Type B pancreatic cell (in vitro differentiated cells): ENCODE measurements at regions not wholly inside any gene's neighbourhood (a gene's known extent, or its start where the extent isn't known, plus 50 kb on each side); places are given as distances from the start of the nearest gene placed in this dataset.

Experiments
- DNase-seq: peaks from one replicate; pipeline ENCODE4 v3.0.0; 2021; ENCODE audit warnings: mixed read lengths; ENCODE audit not compliant: unreplicated experiment; ENCODE audit errors: extremely low spot score
- H3K27ac Mint-ChIP-seq: 2 replicates; pipeline ENCODE4 v1.8.0; 2021; ENCODE audit warnings: mild to moderate bottlenecking, mixed read lengths
- H3K27me3 Mint-ChIP-seq: 2 replicates; pipeline ENCODE4 v1.8.0; 2021; ENCODE audit warnings: mixed read lengths
- H3K36me3 Mint-ChIP-seq: 2 replicates; pipeline ENCODE4 v1.8.0; 2021; ENCODE audit warnings: mixed read lengths
- H3K4me1 Mint-ChIP-seq: one replicate; pipeline ENCODE4 v1.8.0; 2021; ENCODE audit warnings: mixed read lengths; ENCODE audit not compliant: unreplicated experiment
- H3K4me3 Mint-ChIP-seq: 2 replicates; pipeline ENCODE4 v1.8.0; 2021; ENCODE audit warnings: mild to moderate bottlenecking, mixed read lengths
- H3K9me3 Mint-ChIP-seq: 2 replicates; pipeline ENCODE4 v1.8.0; 2021; ENCODE audit warnings: mixed read lengths
- TF ChIP-seq, protein P1 (sequence below): fragments of 200-600 bp; sonication (generic); conservative IDR thresholded peaks from 2 replicates; pipeline ENCODE4 v1.5.0; 2021; ENCODE audit warnings: antibody characterized with exemption, mild to moderate bottlenecking

DNA sequence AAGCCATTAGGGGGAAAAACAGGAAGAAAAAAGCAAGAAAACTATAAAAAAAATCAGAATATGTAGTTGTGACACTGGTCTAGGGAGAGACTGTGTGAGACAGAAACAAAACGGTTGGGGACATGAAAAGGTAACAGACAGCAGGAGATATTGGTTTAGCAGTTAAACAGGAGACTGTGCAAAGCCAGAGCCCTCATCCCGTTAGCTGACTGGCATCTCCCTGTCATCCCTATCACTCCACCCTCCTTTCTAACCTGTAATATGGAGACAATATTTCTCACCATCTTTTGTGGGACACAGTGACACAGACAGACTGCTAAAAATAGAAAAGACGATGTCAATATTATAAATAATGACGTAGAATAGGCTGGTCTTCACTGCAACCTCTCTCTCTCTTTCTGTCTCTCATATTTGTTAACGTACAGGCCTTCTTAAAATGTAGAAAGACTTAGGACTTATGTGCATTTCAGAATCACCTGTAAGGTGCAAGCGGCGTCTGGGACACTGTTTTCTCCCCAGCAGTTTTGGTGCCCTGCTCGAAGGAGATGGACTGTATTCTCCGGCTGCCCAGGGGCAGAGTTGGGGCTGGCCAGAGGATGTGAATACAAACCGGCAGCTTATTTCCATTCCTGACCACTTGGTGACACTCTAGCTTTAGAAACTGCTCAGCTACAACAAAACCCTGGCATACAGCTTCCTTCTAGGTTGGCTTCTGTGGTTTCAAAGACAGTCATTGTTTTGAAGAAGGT lies 190.6 kb downstream of the MAT2B start:
- Mint-ChIP-seq H3K27ac (no peak overlapping the region), H3K9me3 (no peaks in the 10 kb centered on the region), H3K4me1 (peaks cover 18% of the 10 kb centered on the region), H3K4me3 (no peak overlapping the region), H3K27me3 (peaks cover 15% of the 10 kb centered on the region), H3K36me3 (no peaks in the 10 kb centered on the region)
- TF ChIP-seq, protein P1, sequence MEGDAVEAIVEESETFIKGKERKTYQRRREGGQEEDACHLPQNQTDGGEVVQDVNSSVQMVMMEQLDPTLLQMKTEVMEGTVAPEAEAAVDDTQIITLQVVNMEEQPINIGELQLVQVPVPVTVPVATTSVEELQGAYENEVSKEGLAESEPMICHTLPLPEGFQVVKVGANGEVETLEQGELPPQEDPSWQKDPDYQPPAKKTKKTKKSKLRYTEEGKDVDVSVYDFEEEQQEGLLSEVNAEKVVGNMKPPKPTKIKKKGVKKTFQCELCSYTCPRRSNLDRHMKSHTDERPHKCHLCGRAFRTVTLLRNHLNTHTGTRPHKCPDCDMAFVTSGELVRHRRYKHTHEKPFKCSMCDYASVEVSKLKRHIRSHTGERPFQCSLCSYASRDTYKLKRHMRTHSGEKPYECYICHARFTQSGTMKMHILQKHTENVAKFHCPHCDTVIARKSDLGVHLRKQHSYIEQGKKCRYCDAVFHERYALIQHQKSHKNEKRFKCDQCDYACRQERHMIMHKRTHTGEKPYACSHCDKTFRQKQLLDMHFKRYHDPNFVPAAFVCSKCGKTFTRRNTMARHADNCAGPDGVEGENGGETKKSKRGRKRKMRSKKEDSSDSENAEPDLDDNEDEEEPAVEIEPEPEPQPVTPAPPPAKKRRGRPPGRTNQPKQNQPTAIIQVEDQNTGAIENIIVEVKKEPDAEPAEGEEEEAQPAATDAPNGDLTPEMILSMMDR, result peak; percentile 83
- DNase-seq, result no peak

- no peak overlapping the region for H3K4me3 Mint-ChIP-seq
- TF ChIP-seq, protein P1, result no peak
- H3K9me3 Mint-ChIP-seq, result no peaks in the 10 kb centered on the region
- peaks cover 15% of the 10 kb centered on the region for H3K27me3 Mint-ChIP-seq
- peaks cover 18% of the 10 kb centered on the region for H3K4me1 Mint-ChIP-seq
- DNase-seq, result no peak
- H3K27ac Mint-ChIP-seq, result no peak overlapping the region
- H3K36me3 Mint-ChIP-seq, result no peaks in the 10 kb centered on the region
These were observed 191.1 kb downstream of the MAT2B start for GRCh38 chr5:163696579-163696887.

GRCh38 chr5:163706053-163706771 lies 200.8 kb downstream of the MAT2B start:
- no peak overlapping the region for H3K27ac Mint-ChIP-seq
- H3K9me3 Mint-ChIP-seq, result no peaks in the 10 kb centered on the region
- TF ChIP-seq, protein P1, result no peak
- no peaks in the 10 kb centered on the region for H3K27me3 Mint-ChIP-seq
- no peaks in the 10 kb centered on the region for H3K4me1 Mint-ChIP-seq
- no peak for DNase-seq
- no peaks in the 10 kb centered on the region for H3K36me3 Mint-ChIP-seq
- no peak overlapping the region for H3K4me3 Mint-ChIP-seq

- H3K27ac Mint-ChIP-seq, result no peak overlapping the region
- peaks cover 7% of the 10 kb centered on the region for H3K27me3 Mint-ChIP-seq
- no peaks in the 10 kb centered on the region for H3K4me1 Mint-ChIP-seq
- H3K36me3 Mint-ChIP-seq, result no peaks in the 10 kb centered on the region
- no peak overlapping the region for H3K4me3 Mint-ChIP-seq
- H3K9me3 Mint-ChIP-seq, result peaks cover 9% of the 10 kb centered on the region
- TF ChIP-seq, protein P1, result no peak
- DNase-seq, result no peak
These were observed 206.6 kb downstream of the MAT2B start for GRCh38 chr5:163712011-163712410.

GRCh38 chr5:163718272-163718671 lies 212.9 kb downstream of the MAT2B start:
- no peaks in the 10 kb centered on the region for H3K27me3 Mint-ChIP-seq
- DNase-seq, result no peak
- H3K9me3 Mint-ChIP-seq, result peaks cover 9% of the 10 kb centered on the region
- no peak overlapping the region for H3K4me3 Mint-ChIP-seq
- TF ChIP-seq, protein P1, result no peak
- no peaks in the 10 kb centered on the region for H3K36me3 Mint-ChIP-seq
- H3K27ac Mint-ChIP-seq, result no peak overlapping the region
- H3K4me1 Mint-ChIP-seq, result no peaks in the 10 kb centered on the region
